ENCODE measurements at regions not wholly inside any gene's neighbourhood (a gene's known extent, or its start where the extent isn't known, plus 50 kb on each side); places are given as distances from the start of the nearest gene placed in this dataset.
A peak's percentile ranks its signal among the peaks of the same experiment; 100 is the strongest.

DNA sequence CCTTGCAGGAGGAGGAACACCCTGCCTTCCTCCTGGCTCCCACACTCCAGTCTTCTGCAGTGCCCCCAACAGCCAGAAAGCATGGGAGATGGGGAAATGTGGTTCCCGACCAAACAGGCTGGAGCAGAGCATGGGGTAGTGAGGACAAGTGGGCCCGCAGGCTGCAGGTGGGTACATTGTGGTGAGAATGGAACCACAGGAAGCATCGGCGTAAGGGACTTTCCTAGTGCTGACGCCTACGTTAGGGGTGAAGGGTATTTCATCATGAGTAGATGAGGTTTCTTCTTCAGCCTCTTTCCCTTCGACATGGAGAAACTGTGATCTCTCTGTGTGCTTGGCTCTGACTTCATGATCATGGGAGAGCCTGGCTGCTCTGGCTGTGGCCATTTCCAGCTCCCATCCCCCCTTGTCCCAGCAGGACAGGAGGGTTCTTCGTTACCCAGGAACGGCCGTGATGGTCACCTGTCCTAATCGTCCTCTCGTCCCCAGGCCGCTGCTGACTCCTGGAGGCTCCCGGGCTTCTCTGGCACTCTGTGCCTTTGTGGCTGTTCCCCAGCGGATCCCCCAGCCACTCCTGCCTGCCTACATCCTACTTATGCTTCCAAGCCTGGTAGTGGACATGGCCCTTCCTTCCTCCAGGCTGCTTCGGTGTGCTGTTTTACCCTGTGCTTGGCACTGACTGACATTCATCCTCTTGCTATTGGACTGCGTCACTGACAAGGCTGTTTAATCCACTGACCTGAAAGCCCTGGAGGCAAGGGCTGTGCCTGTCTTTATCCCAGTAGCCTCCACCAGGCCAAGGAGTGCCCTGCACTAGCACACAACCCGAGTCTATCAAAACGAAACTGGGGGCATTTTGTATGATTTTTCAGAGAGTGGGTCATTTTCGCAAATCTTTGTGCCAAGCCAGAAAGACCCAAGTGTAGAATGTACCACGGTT lies 65.2 kb upstream of the CECR2 start:
- no peak for DNase-seq
- WGBS, 2 experiments (ENCODE audit: insufficient coverage in 1 of 2, insufficient read length in 1 of 2) = 90% methylated on average over 20 to 21 of the region's 21 CpGs
- peaks cover 22% of the 10 kb centered on the region for H3K4me1 Mint-ChIP-seq
- H3K36me3 ChIP-seq (ENCODE audit: control insufficient read depth, insufficient read depth, low read length) = no peaks in the 10 kb centered on the region
- H3K36me3 Mint-ChIP-seq (ENCODE audit: low read depth) = no peaks in the 10 kb centered on the region
- no peak overlapping the region for H3K4me3 ChIP-seq (ENCODE audit: low read length)
- peaks cover 2% of the 10 kb centered on the region for H3K4me1 ChIP-seq (ENCODE audit: control insufficient read depth, insufficient read depth, low read length)
- H3K27me3 Mint-ChIP-seq (ENCODE audit: insufficient read depth) = no peaks in the 10 kb centered on the region
- TF ChIP-seq, protein P1, sequence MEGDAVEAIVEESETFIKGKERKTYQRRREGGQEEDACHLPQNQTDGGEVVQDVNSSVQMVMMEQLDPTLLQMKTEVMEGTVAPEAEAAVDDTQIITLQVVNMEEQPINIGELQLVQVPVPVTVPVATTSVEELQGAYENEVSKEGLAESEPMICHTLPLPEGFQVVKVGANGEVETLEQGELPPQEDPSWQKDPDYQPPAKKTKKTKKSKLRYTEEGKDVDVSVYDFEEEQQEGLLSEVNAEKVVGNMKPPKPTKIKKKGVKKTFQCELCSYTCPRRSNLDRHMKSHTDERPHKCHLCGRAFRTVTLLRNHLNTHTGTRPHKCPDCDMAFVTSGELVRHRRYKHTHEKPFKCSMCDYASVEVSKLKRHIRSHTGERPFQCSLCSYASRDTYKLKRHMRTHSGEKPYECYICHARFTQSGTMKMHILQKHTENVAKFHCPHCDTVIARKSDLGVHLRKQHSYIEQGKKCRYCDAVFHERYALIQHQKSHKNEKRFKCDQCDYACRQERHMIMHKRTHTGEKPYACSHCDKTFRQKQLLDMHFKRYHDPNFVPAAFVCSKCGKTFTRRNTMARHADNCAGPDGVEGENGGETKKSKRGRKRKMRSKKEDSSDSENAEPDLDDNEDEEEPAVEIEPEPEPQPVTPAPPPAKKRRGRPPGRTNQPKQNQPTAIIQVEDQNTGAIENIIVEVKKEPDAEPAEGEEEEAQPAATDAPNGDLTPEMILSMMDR (conservative IDR thresholded peaks at IDR 0.05) = peak; percentile 39
- H3K27ac ChIP-seq (ENCODE audit: low read depth, low read length) = no peak overlapping the region
- H3K9me3 Mint-ChIP-seq = peaks cover 9% of the 10 kb centered on the region
- H3K27me3 ChIP-seq (ENCODE audit: control insufficient read depth, insufficient read depth, low read length, poor library complexity, severe bottlenecking) = no peaks in the 10 kb centered on the region
- peak overlapping the region; percentile 69 for H3K27ac Mint-ChIP-seq
- no peak overlapping the region for H3K4me3 Mint-ChIP-seq
- H3K9me3 ChIP-seq (ENCODE audit: control insufficient read depth, low read length) = peaks cover 12% of the 10 kb centered on the region
- H3K9ac ChIP-seq (ENCODE audit: extremely low read depth, low read length, poor library complexity, severe bottlenecking) = no peak overlapping the region

DNA sequence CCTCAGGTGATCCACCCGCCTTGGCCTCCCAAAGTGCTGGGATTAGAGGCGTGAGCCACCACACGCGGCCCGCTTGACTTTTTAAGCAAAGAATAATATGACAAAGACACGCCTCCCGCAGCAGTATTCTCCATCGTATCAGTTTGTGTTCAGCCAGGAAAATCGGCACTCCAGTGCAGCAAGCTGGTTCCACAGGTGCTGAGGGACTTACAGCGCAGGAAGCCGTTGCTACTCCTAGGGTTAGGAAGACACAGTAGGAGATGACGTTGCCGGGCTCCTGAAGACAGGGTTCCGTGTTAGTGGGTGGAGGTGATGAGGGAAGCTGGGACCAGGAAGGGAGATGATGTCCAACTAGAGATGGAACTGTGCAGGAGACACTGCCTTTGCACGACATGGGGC lies 65.8 kb upstream of the CECR2 start:
- H3K27ac ChIP-seq (ENCODE audit: low read depth, low read length) = no peak overlapping the region
- H3K4me3 Mint-ChIP-seq = no peak overlapping the region
- no peaks in the 10 kb centered on the region for H3K36me3 ChIP-seq (ENCODE audit: control insufficient read depth, insufficient read depth, low read length)
- TF ChIP-seq, protein P1 (conservative IDR thresholded peaks at IDR 0.05) = no peak
- no peak overlapping the region for H3K27ac Mint-ChIP-seq
- H3K4me3 ChIP-seq (ENCODE audit: low read length) = no peak overlapping the region
- no peaks in the 10 kb centered on the region for H3K27me3 ChIP-seq (ENCODE audit: control insufficient read depth, insufficient read depth, low read length, poor library complexity, severe bottlenecking)
- no peak for DNase-seq
- H3K4me1 Mint-ChIP-seq = peaks cover 22% of the 10 kb centered on the region
- H3K4me1 ChIP-seq (ENCODE audit: control insufficient read depth, insufficient read depth, low read length) = peaks cover 2% of the 10 kb centered on the region
- H3K36me3 Mint-ChIP-seq (ENCODE audit: low read depth) = no peaks in the 10 kb centered on the region
- 95 to 96% methylated on average over 10 to 15 of the region's 15 CpGs for WGBS, 2 experiments (ENCODE audit: insufficient coverage in 1 of 2, insufficient read length in 1 of 2)
- H3K27me3 Mint-ChIP-seq (ENCODE audit: insufficient read depth) = no peaks in the 10 kb centered on the region
- peaks cover 14% of the 10 kb centered on the region for H3K9me3 Mint-ChIP-seq
- peaks cover 14% of the 10 kb centered on the region for H3K9me3 ChIP-seq (ENCODE audit: control insufficient read depth, low read length)
- H3K9ac ChIP-seq (ENCODE audit: extremely low read depth, low read length, poor library complexity, severe bottlenecking) = no peak overlapping the region

DNA sequence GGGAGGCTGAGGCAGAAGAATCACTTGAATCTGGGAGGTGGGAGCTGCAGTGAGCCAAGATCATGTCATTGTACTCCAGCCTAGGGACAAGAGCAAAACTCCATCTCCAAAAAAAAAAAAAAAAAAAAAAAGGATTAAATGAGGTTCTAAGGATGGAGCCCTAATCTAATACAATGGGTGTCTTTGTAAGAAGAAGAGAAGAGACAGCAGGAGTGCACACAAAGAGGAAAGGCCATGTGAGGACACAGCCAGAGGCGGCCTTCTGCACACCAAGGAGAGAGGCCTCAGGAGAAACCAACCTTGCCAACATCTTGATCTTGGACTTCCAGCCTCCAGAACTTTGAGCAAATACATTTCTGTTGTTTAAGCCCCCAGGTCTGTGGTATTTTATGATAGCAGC lies 66.6 kb upstream of the CECR2 start:
- Histone ChIP-seq H3K4me1 (ENCODE audit: control insufficient read depth, insufficient read depth, low read length) (no peaks in the 10 kb centered on the region), H3K27ac (ENCODE audit: low read depth, low read length) (no peak overlapping the region), H3K27me3 (ENCODE audit: control insufficient read depth, insufficient read depth, low read length, poor library complexity, severe bottlenecking) (no peaks in the 10 kb centered on the region), H3K9ac (ENCODE audit: extremely low read depth, low read length, poor library complexity, severe bottlenecking) (no peak overlapping the region), H3K4me3 (ENCODE audit: low read length) (no peak overlapping the region), H3K9me3 (ENCODE audit: control insufficient read depth, low read length) (peaks cover 14% of the 10 kb centered on the region), H3K36me3 (ENCODE audit: control insufficient read depth, insufficient read depth, low read length) (no peaks in the 10 kb centered on the region)
- Mint-ChIP-seq H3K4me1 (peaks cover 19% of the 10 kb centered on the region), H3K9me3 (peaks cover 14% of the 10 kb centered on the region), H3K36me3 (ENCODE audit: low read depth) (no peaks in the 10 kb centered on the region), H3K27me3 (ENCODE audit: insufficient read depth) (no peaks in the 10 kb centered on the region), H3K4me3 (no peak overlapping the region), H3K27ac (no peak overlapping the region)
- 92% methylated on average over 1 of the region's 1 CpG; no CpG with 5 or more reads in 1 of the 2 experiments for WGBS, 2 experiments (ENCODE audit: insufficient coverage in 1 of 2, insufficient read length in 1 of 2)
- no peak for DNase-seq
- TF ChIP-seq, protein P1 (conservative IDR thresholded peaks at IDR 0.05) = no peak

All from endodermal cell (in vitro differentiated cells).